HG03135 (cell line): ENCODE measurements at regions not wholly inside any gene's neighbourhood (a gene's known extent, or its start where the extent isn't known, plus 50 kb on each side); places are given as distances from the start of the nearest gene placed in this dataset.
"Not testable (repeated sequence)": the region's sequence is repeated elsewhere in the genome, so short reads cannot be mapped to it uniquely, and the experiment has no call there.

Experiments used
- ATAC-seq: cut with Tn5 transposase; IDR thresholded peaks from one replicate; pipeline ENCODE4 v1.9.1; 2021; ENCODE audit warnings: mild to moderate bottlenecking, moderate library complexity; ENCODE audit not compliant: unreplicated experiment

DNA sequence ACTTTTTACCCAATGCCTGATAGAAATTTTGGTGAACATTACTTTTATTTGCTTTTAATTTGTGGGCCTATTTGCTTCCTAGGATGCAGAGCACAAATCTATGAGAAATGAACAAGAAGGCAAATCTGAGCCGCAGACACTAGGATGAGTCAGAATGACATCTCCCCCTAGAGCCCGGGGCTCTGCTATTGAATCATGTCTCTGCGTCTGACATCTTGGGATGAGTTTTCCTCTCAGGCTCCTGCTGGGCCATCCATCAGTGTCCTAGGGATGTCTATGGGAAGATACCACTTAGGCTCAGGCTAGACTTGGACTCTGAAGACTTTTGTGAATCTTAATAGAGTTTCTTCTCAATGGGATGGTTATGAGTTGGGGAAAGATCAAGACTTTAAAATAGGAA lies 157.3 kb upstream of the MTPN start:
- ATAC-seq: no peak

DNA sequence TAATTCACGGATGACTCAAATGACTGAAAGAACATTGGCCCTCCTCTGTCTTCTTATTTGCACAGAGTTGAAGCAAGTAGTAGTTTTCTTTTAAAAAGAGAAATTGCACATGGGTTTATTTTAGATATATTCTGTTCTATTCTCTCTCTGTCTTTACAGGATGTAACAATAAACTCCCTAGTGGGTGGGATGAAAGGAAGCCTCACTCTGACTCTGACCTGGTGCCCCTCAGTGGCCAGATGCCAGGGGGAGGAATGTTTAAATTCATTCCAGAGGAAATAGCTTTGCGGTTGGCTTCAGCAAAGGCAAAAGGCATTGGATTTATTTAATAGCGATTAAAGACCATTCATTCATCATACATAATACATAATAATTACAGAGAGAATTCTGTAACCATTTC lies 156.4 kb upstream of the MTPN start:
- no peak for ATAC-seq

DNA sequence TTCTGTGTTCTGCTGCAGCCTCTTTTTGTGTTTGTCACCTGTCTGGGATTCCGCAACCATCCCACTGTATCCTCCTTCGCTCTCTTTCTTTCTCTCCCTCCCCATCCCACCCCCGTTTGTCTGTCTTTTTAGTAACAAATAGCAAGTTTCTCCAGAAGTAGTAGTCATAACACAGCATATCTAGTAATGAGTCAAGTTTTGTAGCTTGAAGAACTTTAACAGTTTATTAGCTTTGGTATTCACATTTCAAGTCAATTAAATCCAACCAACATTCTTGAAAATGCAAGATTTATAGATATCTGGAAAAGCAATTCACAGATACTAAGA lies 154.1 kb upstream of the MTPN start:
- ATAC-seq: no peak

DNA sequence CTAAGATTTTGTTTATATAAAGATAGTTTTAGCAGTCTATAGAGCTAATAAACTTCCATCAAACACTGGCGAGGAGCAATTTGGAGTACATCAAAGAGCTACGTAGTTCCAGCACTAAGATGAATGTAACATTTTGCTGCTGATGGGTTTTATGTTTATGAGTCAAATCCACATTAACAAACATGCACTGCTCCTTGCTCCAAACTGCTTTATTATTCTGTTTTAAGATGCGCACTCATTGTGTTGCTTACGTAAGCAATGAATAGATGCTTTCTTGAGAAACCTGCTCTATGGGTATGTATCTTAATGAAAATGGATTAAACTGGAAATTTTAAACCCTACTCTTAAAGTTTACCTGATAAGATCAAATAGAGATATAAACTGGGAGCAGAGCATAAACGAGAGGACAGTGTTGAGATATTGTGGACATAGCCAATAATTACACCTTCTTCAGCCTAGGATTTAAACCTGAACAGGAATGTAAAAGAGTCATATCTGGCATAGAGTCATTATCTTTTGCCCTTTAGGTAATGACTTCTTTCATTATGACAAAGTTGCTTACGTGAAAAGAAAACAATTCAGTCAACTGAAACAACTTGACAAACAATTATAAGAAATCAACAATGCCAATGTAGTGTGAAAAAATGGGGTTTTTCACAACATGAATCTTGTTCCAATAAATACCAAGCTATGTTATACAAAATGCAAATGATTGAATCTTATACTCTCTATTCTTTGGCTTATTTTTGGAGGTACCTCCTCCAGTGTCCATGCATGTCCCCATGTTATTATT lies 153.5 kb upstream of the MTPN start:
- ATAC-seq: no peak

DNA sequence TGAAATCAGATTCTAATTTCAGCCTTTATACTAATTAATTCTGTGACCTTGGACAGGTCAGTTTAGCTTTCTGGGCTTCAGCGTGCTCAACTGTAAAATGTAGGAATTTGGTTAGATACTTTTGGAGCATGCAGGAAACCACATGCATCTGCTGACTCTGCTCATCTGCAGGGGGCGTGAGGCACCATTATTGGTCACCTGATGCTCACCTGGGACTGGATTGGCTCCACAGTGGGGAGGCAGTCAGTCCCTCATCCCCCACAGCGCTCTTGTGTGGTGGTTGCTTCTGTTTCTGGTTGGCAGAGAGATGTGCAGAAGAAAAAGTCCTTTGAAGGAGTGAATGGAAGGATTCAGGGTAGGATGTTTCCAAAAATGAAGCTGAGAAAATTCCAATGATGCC lies 150.9 kb upstream of the MTPN start:
- ATAC-seq: no peak

- no peak for ATAC-seq
Measured at GRCh38 chr7:136123352-136123751, 146.2 kb upstream of the MTPN start.

DNA sequence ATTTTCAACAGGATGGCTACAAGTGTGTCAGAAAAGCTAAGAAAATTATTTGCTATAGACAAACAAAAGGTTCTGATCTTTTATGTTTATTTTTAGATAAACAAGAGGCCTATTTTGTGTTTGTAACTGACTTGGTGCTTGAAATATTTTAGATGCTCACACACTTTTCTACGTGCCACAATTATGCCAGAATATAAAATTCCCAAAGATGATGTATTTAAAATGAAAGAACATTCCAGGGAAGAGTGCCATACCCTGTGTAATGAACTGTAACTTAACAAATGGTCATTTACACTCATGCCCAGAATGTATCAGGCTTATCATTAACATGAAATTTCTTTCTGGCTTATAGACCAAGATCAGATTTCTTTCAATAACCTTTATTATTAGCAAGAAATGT lies 144.9 kb upstream of the MTPN start:
- ATAC-seq: no peak

GRCh38 chr7:136117539-136117938 lies 140.4 kb upstream of the MTPN start:
- ATAC-seq: no peak

- ATAC-seq: no peak
Measured at GRCh38 chr7:136116186-136116585, 139.0 kb upstream of the MTPN start.

GRCh38 chr7:136114966-136115762 lies 138.0 kb upstream of the MTPN start:
- ATAC-seq: peak; percentile 97

DNA sequence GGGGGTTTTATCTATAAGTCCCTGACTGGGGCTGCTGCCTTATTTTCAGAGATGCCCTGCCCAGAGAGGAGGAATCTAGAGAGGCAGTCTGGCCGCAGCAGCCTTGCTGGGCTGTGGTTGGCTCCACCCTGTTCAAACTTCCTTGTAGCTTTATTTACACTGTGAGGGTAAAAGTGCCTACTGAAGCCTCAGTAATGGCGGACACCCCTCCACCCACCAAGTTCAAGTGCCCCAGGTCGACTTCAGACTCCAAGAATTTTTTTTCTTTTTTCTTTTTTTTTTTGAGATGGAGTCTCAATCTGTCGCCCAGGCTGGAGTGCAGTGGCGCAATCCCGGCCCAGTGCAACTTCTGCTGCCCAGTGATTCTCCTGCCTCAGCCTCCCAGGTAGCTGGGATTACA lies 137.3 kb upstream of the MTPN start:
- ATAC-seq: not testable (repeated sequence)

- not testable (repeated sequence) for ATAC-seq
Measured at GRCh38 chr7:136109037-136109436, 131.9 kb upstream of the MTPN start.

- ATAC-seq: no peak
Measured at GRCh38 chr7:136105191-136105590, 128.0 kb upstream of the MTPN start.

DNA sequence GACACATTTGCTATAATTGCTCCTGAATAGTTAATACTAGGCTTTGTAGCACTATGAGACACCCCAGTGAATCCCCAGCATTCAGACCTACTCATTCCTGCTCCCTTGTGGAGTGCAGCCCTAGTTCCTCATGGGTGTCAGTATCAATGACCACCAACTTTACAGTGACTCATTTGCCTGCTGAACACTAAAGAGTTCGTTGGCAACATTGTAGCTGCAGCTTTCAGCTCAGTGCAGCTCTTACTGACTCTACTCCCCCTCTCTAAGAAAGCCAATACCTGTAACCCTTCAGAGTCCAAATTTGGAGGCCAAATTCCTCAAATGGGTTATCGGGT lies 127.1 kb upstream of the MTPN start:
- ATAC-seq: no peak

GRCh38 chr7:136103545-136104268 lies 126.5 kb upstream of the MTPN start:
- ATAC-seq: no peak

DNA sequence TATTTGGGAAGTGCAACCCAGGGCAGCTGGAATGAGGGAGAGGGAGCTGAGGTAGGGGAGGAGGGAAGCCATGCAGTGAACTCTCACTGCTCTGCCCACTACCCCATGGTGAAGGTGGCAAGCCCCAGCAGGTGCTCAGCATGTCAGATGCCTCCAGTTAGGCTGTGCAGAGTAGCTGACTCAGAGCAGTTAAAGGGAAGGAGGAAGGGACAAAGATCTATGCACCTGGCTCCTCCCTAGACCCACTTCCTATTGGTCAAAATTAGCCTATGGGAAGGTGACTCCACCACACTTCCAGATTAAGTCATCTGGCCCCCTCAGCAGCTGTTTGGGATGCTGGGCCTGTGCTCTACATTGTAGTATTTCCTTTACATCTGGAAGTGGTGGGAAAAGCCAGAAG lies 125.7 kb upstream of the MTPN start:
- ATAC-seq: no peak

DNA sequence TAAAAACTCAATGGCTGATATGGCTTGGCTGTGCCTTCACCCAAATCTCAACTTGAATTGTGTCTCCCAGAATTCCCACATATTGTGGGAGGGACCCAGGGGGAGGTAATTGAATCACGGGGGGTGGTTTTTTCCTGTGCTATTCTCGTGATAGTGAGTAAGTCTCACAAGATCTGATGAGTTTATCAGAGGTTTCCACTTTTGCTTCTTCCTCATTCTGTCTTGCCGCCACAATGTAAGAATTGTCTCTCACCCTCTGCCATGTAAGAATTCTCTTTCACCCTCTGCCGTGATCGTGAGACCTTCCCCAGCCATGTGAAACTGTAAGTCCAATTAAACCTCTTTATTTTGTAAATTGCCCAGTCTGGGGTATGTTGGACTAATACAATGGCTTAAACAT lies 115.6 kb upstream of the MTPN start:
- ATAC-seq: not testable (repeated sequence)

DNA sequence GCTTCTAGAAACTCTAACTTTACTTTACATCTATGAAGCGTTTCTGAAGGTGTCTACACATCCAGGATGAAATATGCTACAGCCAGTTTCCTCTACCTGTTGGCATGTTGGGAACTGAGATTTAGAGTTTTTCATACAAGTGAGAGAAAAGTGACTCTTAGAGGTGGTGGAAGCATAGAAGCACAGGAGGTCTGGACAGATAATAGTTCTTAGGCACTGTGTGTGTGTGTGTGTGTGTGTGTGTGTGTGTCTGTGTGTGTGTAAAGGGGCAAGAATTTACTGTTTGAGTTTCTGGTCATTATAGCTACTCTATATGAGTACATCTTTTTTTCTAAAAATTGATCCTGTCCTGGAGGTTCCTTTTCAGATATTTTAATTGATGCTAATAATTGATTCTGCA lies 110.7 kb upstream of the MTPN start:
- no peak for ATAC-seq

- ATAC-seq: peak; percentile 95
Measured at GRCh38 chr7:136086712-136087111, 109.6 kb upstream of the MTPN start.

- ATAC-seq: no peak
Measured at GRCh38 chr7:136079934-136080333, 102.8 kb upstream of the MTPN start.

GRCh38 chr7:136079478-136079892 lies 102.3 kb upstream of the MTPN start:
- no peak for ATAC-seq

- no peak for ATAC-seq
Measured at GRCh38 chr7:136079066-136079465, 101.9 kb upstream of the MTPN start.
